ENCODE measurements at regions not wholly inside any gene's neighbourhood (a gene's known extent, or its start where the extent isn't known, plus 50 kb on each side); places are given as distances from the start of the nearest gene placed in this dataset.

- no peaks in the 10 kb centered on the region for H3K27me3 Mint-ChIP-seq (ENCODE audit: low read depth)
- H3K27ac Mint-ChIP-seq (ENCODE audit: unreplicated experiment): no peak overlapping the region
- no peaks in the 10 kb centered on the region for H3K9me3 Mint-ChIP-seq (ENCODE audit: low read depth)
- H3K4me1 Mint-ChIP-seq (ENCODE audit: low read depth): peaks cover 2% of the 10 kb centered on the region
- no peak for DNase-seq (ENCODE audit: low spot score)
- H3K4me3 Mint-ChIP-seq (ENCODE audit: unreplicated experiment): no peak overlapping the region
- TF ChIP-seq, protein P1, sequence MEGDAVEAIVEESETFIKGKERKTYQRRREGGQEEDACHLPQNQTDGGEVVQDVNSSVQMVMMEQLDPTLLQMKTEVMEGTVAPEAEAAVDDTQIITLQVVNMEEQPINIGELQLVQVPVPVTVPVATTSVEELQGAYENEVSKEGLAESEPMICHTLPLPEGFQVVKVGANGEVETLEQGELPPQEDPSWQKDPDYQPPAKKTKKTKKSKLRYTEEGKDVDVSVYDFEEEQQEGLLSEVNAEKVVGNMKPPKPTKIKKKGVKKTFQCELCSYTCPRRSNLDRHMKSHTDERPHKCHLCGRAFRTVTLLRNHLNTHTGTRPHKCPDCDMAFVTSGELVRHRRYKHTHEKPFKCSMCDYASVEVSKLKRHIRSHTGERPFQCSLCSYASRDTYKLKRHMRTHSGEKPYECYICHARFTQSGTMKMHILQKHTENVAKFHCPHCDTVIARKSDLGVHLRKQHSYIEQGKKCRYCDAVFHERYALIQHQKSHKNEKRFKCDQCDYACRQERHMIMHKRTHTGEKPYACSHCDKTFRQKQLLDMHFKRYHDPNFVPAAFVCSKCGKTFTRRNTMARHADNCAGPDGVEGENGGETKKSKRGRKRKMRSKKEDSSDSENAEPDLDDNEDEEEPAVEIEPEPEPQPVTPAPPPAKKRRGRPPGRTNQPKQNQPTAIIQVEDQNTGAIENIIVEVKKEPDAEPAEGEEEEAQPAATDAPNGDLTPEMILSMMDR (IDR thresholded peaks at IDR 0.05): no peak
- H3K36me3 Mint-ChIP-seq (ENCODE audit: low read depth): no peaks in the 10 kb centered on the region
These were observed 267.3 kb upstream of the NPVF start for GRCh38 chr7:25495342-25496250.

DNA sequence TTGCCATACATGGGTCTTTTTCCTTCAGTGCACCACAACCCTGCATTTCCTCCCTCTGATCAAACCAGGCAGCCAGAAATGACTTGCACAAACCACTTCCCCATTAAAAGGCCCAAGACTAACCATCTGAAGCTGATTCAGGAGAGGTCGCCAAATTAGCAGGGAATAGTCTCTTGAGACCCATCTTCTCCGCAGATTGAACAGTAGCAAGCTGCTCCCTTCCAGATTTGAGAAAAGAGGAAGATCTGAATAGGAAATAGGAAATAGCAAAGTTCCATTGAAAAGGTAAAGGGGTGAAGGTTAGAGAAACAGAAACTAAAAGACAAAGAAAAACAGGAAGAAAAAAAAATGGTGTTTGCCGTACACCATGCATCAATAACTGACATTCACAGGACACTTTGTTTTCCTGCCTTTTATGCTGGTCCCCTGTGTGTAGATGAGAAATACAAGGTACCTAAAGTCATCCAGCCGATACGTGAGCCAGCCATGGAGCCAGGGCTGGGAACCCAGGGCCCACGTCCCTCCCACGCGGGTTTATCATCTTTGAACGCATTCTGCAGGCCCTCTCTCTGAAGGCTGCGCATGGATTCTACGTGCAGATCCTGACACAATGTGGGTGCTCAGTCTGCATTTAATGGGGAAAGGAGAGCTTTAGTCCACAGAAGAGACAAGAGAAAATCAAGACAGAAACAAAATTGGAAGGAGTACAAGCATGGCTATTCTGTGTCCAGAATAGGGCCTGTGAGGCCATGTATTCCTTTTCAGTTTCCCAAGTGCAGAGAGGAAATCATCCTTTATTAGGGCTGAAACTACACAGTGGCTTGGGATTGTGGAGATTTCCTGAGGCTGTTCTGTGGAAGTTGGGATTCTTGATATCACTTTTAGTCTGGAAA lies 268.4 kb upstream of the NPVF start:
- peaks cover 3% of the 10 kb centered on the region for H3K27me3 Mint-ChIP-seq (ENCODE audit: low read depth)
- H3K9me3 Mint-ChIP-seq (ENCODE audit: low read depth): no peaks in the 10 kb centered on the region
- H3K27ac Mint-ChIP-seq (ENCODE audit: unreplicated experiment): no peak overlapping the region
- peaks cover 2% of the 10 kb centered on the region for H3K4me1 Mint-ChIP-seq (ENCODE audit: low read depth)
- H3K36me3 Mint-ChIP-seq (ENCODE audit: low read depth): no peaks in the 10 kb centered on the region
- H3K4me3 Mint-ChIP-seq (ENCODE audit: unreplicated experiment): no peak overlapping the region
- TF ChIP-seq, protein P1 (IDR thresholded peaks at IDR 0.05): no peak
- DNase-seq (ENCODE audit: low spot score): no peak

DNA sequence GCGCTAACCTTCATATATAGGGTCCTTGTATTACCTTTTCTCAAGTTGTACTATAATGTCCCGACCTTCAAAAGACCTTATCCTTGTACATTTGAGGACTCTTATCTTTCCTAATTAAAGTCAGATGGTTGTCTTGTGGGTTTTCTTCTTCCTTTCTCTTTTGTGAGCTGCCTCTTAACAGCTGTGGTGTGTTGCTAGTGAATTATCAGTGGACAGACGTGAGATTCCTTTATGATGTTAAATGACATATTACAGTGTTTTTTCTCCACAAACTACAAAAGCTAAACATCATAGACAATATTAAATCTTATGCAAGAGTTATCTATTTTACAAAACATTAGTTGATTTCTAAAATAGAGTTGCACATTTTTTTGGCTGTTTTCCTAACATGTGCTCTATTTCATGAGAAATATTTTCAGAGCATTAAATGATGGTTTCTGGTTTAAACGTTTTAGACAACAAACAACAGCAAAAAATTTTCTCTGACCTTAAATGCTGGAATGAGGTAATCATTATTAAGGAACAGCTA lies 272.2 kb upstream of the NPVF start:
- Mint-ChIP-seq H3K36me3 (ENCODE audit: low read depth) (no peaks in the 10 kb centered on the region), H3K9me3 (ENCODE audit: low read depth) (no peaks in the 10 kb centered on the region), H3K27ac (ENCODE audit: unreplicated experiment) (no peak overlapping the region), H3K27me3 (ENCODE audit: low read depth) (peaks cover 6% of the 10 kb centered on the region), H3K4me3 (ENCODE audit: unreplicated experiment) (no peak overlapping the region), H3K4me1 (ENCODE audit: low read depth) (peaks cover 2% of the 10 kb centered on the region)
- DNase-seq (ENCODE audit: low spot score): no peak
- TF ChIP-seq, protein P1 (IDR thresholded peaks at IDR 0.05): no peak

GRCh38 chr7:25503306-25503705 lies 275.0 kb upstream of the NPVF start:
- H3K27ac Mint-ChIP-seq (ENCODE audit: unreplicated experiment): no peak overlapping the region
- TF ChIP-seq, protein P1 (IDR thresholded peaks at IDR 0.05): no peak
- H3K4me1 Mint-ChIP-seq (ENCODE audit: low read depth): no peaks in the 10 kb centered on the region
- H3K36me3 Mint-ChIP-seq (ENCODE audit: low read depth): peaks cover 2% of the 10 kb centered on the region
- H3K4me3 Mint-ChIP-seq (ENCODE audit: unreplicated experiment): no peak overlapping the region
- H3K27me3 Mint-ChIP-seq (ENCODE audit: low read depth): peaks cover 6% of the 10 kb centered on the region
- peaks cover 4% of the 10 kb centered on the region for H3K9me3 Mint-ChIP-seq (ENCODE audit: low read depth)
- no peak for DNase-seq (ENCODE audit: low spot score)

Measured in chondrocyte (in vitro differentiated cells).